Tibial nerve (tissue), 4 donors: ENCODE measurements at regions not wholly inside any gene's neighbourhood (a gene's known extent, or its start where the extent isn't known, plus 50 kb on each side); places are given as distances from the start of the nearest gene placed in this dataset.

Experiments
- EP300 ChIP-seq, 2 donors: sonication (generic); formaldehyde crosslinking; IDR thresholded peaks; one replicate each; pipeline ENCODE4 v1.6.1; 2017; ENCODE audit warnings: antibody characterized with exemption in 2 of 2, mild to moderate bottlenecking in 1 of 2
- POLR2A ChIP-seq, 2 donors: fragments of 450-650 bp; IDR thresholded peaks; one replicate each; pipeline ENCODE4 v1.6.1; 2017; ENCODE audit warnings: antibody characterized with exemption in 2 of 2, mild to moderate bottlenecking in 2 of 2, moderate library complexity in 2 of 2
- TF ChIP-seq, protein P1 (sequence below), 5 experiments: fragments of 200-600 bp in 3 of 5; fragments of 450-650 bp in 2 of 5; sonication (generic) in 3 of 5; IDR thresholded peaks; one replicate each; pipeline ENCODE4 v1.5.1; 2016 to 2019; ENCODE audit warnings: antibody characterized with exemption in 5 of 5, mild to moderate bottlenecking in 3 of 5, moderate library complexity in 2 of 5

DNA sequence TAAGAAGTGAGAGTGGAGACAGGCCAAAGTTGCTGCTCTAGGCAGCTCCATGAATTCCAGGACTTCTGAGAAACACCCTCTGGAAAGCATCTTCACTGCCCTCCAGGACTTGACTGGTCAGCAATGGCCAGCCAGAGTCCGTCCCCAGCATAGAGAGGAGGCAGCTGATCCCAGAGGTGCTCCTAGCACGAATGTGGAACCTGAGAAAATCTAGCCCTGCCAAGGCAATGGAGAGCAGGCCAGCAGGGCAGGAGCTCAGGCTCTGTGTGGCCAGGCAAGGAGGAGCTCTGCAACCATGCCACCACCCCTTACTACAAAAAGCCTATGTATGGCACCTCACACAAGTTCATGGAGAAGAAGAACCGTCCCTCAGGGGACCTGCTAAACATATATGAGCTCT lies 56.1 kb upstream of the SPTLC1 start:
- TF ChIP-seq POLR2A (IDR thresholded peaks at IDR 0.05) (no peak), EP300 (IDR thresholded peaks at IDR 0.05) (no peak)
- TF ChIP-seq, protein P1, sequence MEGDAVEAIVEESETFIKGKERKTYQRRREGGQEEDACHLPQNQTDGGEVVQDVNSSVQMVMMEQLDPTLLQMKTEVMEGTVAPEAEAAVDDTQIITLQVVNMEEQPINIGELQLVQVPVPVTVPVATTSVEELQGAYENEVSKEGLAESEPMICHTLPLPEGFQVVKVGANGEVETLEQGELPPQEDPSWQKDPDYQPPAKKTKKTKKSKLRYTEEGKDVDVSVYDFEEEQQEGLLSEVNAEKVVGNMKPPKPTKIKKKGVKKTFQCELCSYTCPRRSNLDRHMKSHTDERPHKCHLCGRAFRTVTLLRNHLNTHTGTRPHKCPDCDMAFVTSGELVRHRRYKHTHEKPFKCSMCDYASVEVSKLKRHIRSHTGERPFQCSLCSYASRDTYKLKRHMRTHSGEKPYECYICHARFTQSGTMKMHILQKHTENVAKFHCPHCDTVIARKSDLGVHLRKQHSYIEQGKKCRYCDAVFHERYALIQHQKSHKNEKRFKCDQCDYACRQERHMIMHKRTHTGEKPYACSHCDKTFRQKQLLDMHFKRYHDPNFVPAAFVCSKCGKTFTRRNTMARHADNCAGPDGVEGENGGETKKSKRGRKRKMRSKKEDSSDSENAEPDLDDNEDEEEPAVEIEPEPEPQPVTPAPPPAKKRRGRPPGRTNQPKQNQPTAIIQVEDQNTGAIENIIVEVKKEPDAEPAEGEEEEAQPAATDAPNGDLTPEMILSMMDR (IDR thresholded peaks at IDR 0.05): no peak
